ENCODE measurements at regions not wholly inside any gene's neighbourhood (a gene's known extent, or its start where the extent isn't known, plus 50 kb on each side); places are given as distances from the start of the nearest gene placed in this dataset.

- no peak for DNase-seq (ENCODE audit: low read depth in 1 of 2, low spot score in 1 of 2)
- no peak overlapping the region for H3K27ac ChIP-seq (replicated peaks)
- TF ChIP-seq GABPA (IDR thresholded peaks at IDR 0.05; ENCODE audit: low read depth): no peak
- TF ChIP-seq POLR2AphosphoS5 (IDR thresholded peaks at IDR 0.05; ENCODE audit: low read depth): no peak
- TF ChIP-seq, protein P1, sequence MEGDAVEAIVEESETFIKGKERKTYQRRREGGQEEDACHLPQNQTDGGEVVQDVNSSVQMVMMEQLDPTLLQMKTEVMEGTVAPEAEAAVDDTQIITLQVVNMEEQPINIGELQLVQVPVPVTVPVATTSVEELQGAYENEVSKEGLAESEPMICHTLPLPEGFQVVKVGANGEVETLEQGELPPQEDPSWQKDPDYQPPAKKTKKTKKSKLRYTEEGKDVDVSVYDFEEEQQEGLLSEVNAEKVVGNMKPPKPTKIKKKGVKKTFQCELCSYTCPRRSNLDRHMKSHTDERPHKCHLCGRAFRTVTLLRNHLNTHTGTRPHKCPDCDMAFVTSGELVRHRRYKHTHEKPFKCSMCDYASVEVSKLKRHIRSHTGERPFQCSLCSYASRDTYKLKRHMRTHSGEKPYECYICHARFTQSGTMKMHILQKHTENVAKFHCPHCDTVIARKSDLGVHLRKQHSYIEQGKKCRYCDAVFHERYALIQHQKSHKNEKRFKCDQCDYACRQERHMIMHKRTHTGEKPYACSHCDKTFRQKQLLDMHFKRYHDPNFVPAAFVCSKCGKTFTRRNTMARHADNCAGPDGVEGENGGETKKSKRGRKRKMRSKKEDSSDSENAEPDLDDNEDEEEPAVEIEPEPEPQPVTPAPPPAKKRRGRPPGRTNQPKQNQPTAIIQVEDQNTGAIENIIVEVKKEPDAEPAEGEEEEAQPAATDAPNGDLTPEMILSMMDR (IDR thresholded peaks at IDR 0.05; ENCODE audit: insufficient read depth, low read length): no peak
- no peak for TF ChIP-seq SPI1 (IDR thresholded peaks at IDR 0.05; ENCODE audit: borderline replicate concordance, low read depth)
- TF ChIP-seq, protein P2, sequence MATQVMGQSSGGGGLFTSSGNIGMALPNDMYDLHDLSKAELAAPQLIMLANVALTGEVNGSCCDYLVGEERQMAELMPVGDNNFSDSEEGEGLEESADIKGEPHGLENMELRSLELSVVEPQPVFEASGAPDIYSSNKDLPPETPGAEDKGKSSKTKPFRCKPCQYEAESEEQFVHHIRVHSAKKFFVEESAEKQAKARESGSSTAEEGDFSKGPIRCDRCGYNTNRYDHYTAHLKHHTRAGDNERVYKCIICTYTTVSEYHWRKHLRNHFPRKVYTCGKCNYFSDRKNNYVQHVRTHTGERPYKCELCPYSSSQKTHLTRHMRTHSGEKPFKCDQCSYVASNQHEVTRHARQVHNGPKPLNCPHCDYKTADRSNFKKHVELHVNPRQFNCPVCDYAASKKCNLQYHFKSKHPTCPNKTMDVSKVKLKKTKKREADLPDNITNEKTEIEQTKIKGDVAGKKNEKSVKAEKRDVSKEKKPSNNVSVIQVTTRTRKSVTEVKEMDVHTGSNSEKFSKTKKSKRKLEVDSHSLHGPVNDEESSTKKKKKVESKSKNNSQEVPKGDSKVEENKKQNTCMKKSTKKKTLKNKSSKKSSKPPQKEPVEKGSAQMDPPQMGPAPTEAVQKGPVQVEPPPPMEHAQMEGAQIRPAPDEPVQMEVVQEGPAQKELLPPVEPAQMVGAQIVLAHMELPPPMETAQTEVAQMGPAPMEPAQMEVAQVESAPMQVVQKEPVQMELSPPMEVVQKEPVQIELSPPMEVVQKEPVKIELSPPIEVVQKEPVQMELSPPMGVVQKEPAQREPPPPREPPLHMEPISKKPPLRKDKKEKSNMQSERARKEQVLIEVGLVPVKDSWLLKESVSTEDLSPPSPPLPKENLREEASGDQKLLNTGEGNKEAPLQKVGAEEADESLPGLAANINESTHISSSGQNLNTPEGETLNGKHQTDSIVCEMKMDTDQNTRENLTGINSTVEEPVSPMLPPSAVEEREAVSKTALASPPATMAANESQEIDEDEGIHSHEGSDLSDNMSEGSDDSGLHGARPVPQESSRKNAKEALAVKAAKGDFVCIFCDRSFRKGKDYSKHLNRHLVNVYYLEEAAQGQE (IDR thresholded peaks at IDR 0.05; ENCODE audit: insufficient replicate concordance, low read depth): no peak
- no peaks in the 10 kb centered on the region for H3K27me3 ChIP-seq (ENCODE audit: insufficient read depth, poor library complexity, severe bottlenecking)
- no peak overlapping the region for H3K4me3 ChIP-seq (replicated peaks; ENCODE audit: insufficient read depth, low read length)
Measured at GRCh38 chr9:135324329-135324728, 155.3 kb upstream of the PPP1R26 start.

GRCh38 chr9:135326141-135326540 is 153.4 kb upstream of the PPP1R26 start:
- DNase-seq (ENCODE audit: low read depth in 1 of 2, low spot score in 1 of 2): no peak
- TF ChIP-seq, protein P1 (IDR thresholded peaks at IDR 0.05; ENCODE audit: insufficient read depth, low read length): no peak
- TF ChIP-seq, protein P2 (IDR thresholded peaks at IDR 0.05; ENCODE audit: insufficient replicate concordance, low read depth): no peak
- TF ChIP-seq SPI1 (IDR thresholded peaks at IDR 0.05; ENCODE audit: borderline replicate concordance, low read depth) (no peak), POLR2AphosphoS5 (IDR thresholded peaks at IDR 0.05; ENCODE audit: low read depth) (no peak), GABPA (IDR thresholded peaks at IDR 0.05; ENCODE audit: low read depth) (no peak)

GRCh38 chr9:135326633-135327152 is 152.9 kb upstream of the PPP1R26 start:
- H3K27me3 ChIP-seq (ENCODE audit: insufficient read depth, poor library complexity, severe bottlenecking): no peaks in the 10 kb centered on the region
- no peak overlapping the region for H3K4me3 ChIP-seq (replicated peaks; ENCODE audit: insufficient read depth, low read length)
- TF ChIP-seq GABPA (IDR thresholded peaks at IDR 0.05; ENCODE audit: low read depth): no peak
- TF ChIP-seq SPI1 (IDR thresholded peaks at IDR 0.05; ENCODE audit: borderline replicate concordance, low read depth): no peak
- TF ChIP-seq POLR2AphosphoS5 (IDR thresholded peaks at IDR 0.05; ENCODE audit: low read depth): no peak
- DNase-seq (ENCODE audit: low read depth in 1 of 2, low spot score in 1 of 2): no peak
- no peak overlapping the region for H3K27ac ChIP-seq (replicated peaks)

More at GRCh38 chr9:135326141-135326540, 153.4 kb upstream of the PPP1R26 start:
- Histone ChIP-seq H3K27ac (replicated peaks) (no peak overlapping the region), H3K4me3 (replicated peaks; ENCODE audit: insufficient read depth, low read length) (no peak overlapping the region), H3K27me3 (ENCODE audit: insufficient read depth, poor library complexity, severe bottlenecking) (no peaks in the 10 kb centered on the region)

GRCh38 chr9:135328485-135329417 is 150.8 kb upstream of the PPP1R26 start:
- no peak for DNase-seq (ENCODE audit: low read depth in 1 of 2, low spot score in 1 of 2)
- TF ChIP-seq, protein P2 (IDR thresholded peaks at IDR 0.05; ENCODE audit: insufficient replicate concordance, low read depth): no peak
- no peak for TF ChIP-seq GABPA (IDR thresholded peaks at IDR 0.05; ENCODE audit: low read depth)
- TF ChIP-seq, protein P1 (IDR thresholded peaks at IDR 0.05; ENCODE audit: insufficient read depth, low read length): no peak
- TF ChIP-seq SPI1 (IDR thresholded peaks at IDR 0.05; ENCODE audit: borderline replicate concordance, low read depth): no peak
- TF ChIP-seq POLR2AphosphoS5 (IDR thresholded peaks at IDR 0.05; ENCODE audit: low read depth): no peak
- H3K27me3 ChIP-seq (ENCODE audit: insufficient read depth, poor library complexity, severe bottlenecking): no peaks in the 10 kb centered on the region
- H3K27ac ChIP-seq (replicated peaks): no peak overlapping the region
- no peak overlapping the region for H3K4me3 ChIP-seq (replicated peaks; ENCODE audit: insufficient read depth, low read length)
